Ascending aorta (tissue), 2 donors: ENCODE measurements at regions not wholly inside any gene's neighbourhood (a gene's known extent, or its start where the extent isn't known, plus 50 kb on each side); places are given as distances from the start of the nearest gene placed in this dataset.

Experiments used
- DNase-seq, 2 donors: peaks; one replicate each; pipeline ENCODE4 v3.0.0-alpha.2; 2019; ENCODE audit warnings: low spot score in 2 of 2
- H3K27ac ChIP-seq, 2 donors: fragments of 200-600 bp; sonication (generic); one replicate each; pipeline ENCODE4 v1.5.1; 2016 to 2017; ENCODE audit warnings: mild to moderate bottlenecking in 1 of 2
- H3K27me3 ChIP-seq: fragments of 200-600 bp; sonication (generic); one replicate; pipeline ENCODE4 v1.5.1; 2017
- H3K36me3 ChIP-seq, 2 donors: fragments of 200-600 bp; sonication (generic); one replicate each; pipeline ENCODE4 v1.5.1; 2016
- H3K4me1 ChIP-seq, 2 donors: fragments of 200-600 bp; sonication (generic); one replicate each; pipeline ENCODE4 v1.5.1; 2016 to 2017; ENCODE audit warnings: mild to moderate bottlenecking in 1 of 2
- H3K4me3 ChIP-seq, 2 donors: fragments of 200-600 bp; sonication (generic); one replicate each; pipeline ENCODE4 v1.5.1; 2016 to 2017; ENCODE audit warnings: mild to moderate bottlenecking in 1 of 2
- H3K9me3 ChIP-seq, 2 donors: fragments of 200-600 bp; sonication (generic); one replicate each; pipeline ENCODE4 v1.5.1; 2016
- CTCF ChIP-seq, 3 experiments: fragments of 200-600 bp in 2 of 3; fragments of 450-650 bp in 1 of 3; sonication (generic) in 2 of 3; IDR thresholded peaks; one replicate each; pipeline ENCODE4 v1.5.1; 2016 to 2019; ENCODE audit warnings: antibody characterized with exemption in 3 of 3, mild to moderate bottlenecking in 1 of 3, moderate library complexity in 1 of 3
- intact Hi-C: fragments of 100-400 bp; cut with DNase I; formaldehyde crosslinking; loops from one replicate; pipeline ENCODE4 v1.15.1; 2023

- DNase-seq, result no peak
- Histone ChIP-seq H3K27me3 (no peaks in the 10 kb centered on the region), H3K9me3 (no peaks in the 10 kb centered on the region), H3K27ac (no peak overlapping the region), H3K36me3 (no peaks in the 10 kb centered on the region), H3K4me1 (no peaks in the 10 kb centered on the region), H3K4me3 (no peak overlapping the region)
- intact Hi-C loops, result no loop called here
- TF ChIP-seq CTCF (IDR thresholded peaks at IDR 0.05), result no peak
Measured at GRCh38 chr2:81195774-81196382, 891.3 kb upstream of the LRRTM1 start.

GRCh38 chr2:81195017-81195773 lies 890.6 kb upstream of the LRRTM1 start:
- Histone ChIP-seq H3K36me3 (no peaks in the 10 kb centered on the region), H3K4me1 (no peaks in the 10 kb centered on the region), H3K27ac (no peak overlapping the region), H3K9me3 (no peaks in the 10 kb centered on the region), H3K4me3 (no peak overlapping the region), H3K27me3 (no peaks in the 10 kb centered on the region)
- intact Hi-C loops, result no loop called here
- no peak for TF ChIP-seq CTCF (IDR thresholded peaks at IDR 0.05)
- DNase-seq, result no peak

GRCh38 chr2:81194581-81194980 lies 890.0 kb upstream of the LRRTM1 start:
- H3K27me3 ChIP-seq, result no peaks in the 10 kb centered on the region
- H3K27ac ChIP-seq, result no peak overlapping the region
- no peaks in the 10 kb centered on the region for H3K4me1 ChIP-seq
- no peak for DNase-seq
- no peaks in the 10 kb centered on the region for H3K9me3 ChIP-seq
- intact Hi-C loops, result no loop called here
- H3K4me3 ChIP-seq, result no peak overlapping the region
- H3K36me3 ChIP-seq, result no peaks in the 10 kb centered on the region
- TF ChIP-seq CTCF (IDR thresholded peaks at IDR 0.05), result no peak

- Histone ChIP-seq H3K27me3 (no peaks in the 10 kb centered on the region), H3K4me3 (no peak overlapping the region), H3K4me1 (no peaks in the 10 kb centered on the region), H3K36me3 (no peaks in the 10 kb centered on the region), H3K9me3 (no peaks in the 10 kb centered on the region), H3K27ac (no peak overlapping the region)
- no peak for DNase-seq
- TF ChIP-seq CTCF (IDR thresholded peaks at IDR 0.05), result no peak
- intact Hi-C loops, result no loop called here
Measured at GRCh38 chr2:81194176-81194575, 889.6 kb upstream of the LRRTM1 start.

GRCh38 chr2:81181845-81182244 lies 877.3 kb upstream of the LRRTM1 start:
- Histone ChIP-seq H3K4me3 (no peak overlapping the region), H3K27me3 (no peaks in the 10 kb centered on the region), H3K36me3 (no peaks in the 10 kb centered on the region), H3K27ac (no peak overlapping the region), H3K4me1 (no peaks in the 10 kb centered on the region), H3K9me3 (no peaks in the 10 kb centered on the region)
- DNase-seq, result no peak
- intact Hi-C loops, result no loop called here
- no peak for TF ChIP-seq CTCF (IDR thresholded peaks at IDR 0.05)
